Keratinocyte (primary cell): ENCODE measurements at regions not wholly inside any gene's neighbourhood (a gene's known extent, or its start where the extent isn't known, plus 50 kb on each side); places are given as distances from the start of the nearest gene placed in this dataset.

Source experiments
- DNase-seq: peaks from one replicate; pipeline ENCODE4 v3.0.0-alpha.2; 2011; ENCODE audit warnings: low read depth, missing footprints, low spot score
- FAIRE-seq: peaks from 2 replicates; lab custom pipeline; 2011; peaks lifted over from hg19 to GRCh38; lab: Jason Lieb, UNC
- H2AFZ ChIP-seq: 2 replicates; pipeline ENCODE4 v1.6.0; 2012; ENCODE audit warnings: low read length, control low read depth, inconsistent platforms; ENCODE audit not compliant: control insufficient read depth
- H3K27ac ChIP-seq: 2 replicates; pipeline ENCODE4 v1.5.1; 2011; ENCODE audit warnings: low read length; ENCODE audit not compliant: control insufficient read depth, insufficient read depth
- H3K27me3 ChIP-seq: 3 replicates; pipeline ENCODE4 v1.6.0; 2011; ENCODE audit warnings: low read length; ENCODE audit not compliant: control insufficient read depth, insufficient read depth; ENCODE audit errors: extremely low read depth
- H3K36me3 ChIP-seq, 2 experiments: 2 replicates in 1 of 2; 3 replicates in 1 of 2; pipeline ENCODE4 v1.5.1; 2011; ENCODE audit warnings: low read length in 2 of 2, mild to moderate bottlenecking in 1 of 2; ENCODE audit not compliant: control insufficient read depth in 2 of 2, insufficient read depth in 2 of 2; ENCODE audit errors: extremely low read depth in 1 of 2
- H3K4me1 ChIP-seq: 3 replicates; pipeline ENCODE4 v1.5.1; 2011; ENCODE audit warnings: low read length; ENCODE audit not compliant: control insufficient read depth, insufficient read depth; ENCODE audit errors: extremely low read depth
- H3K4me2 ChIP-seq: 3 replicates; pipeline ENCODE4 v1.6.0; 2011; ENCODE audit warnings: low read depth, low read length; ENCODE audit not compliant: control insufficient read depth, insufficient read depth; ENCODE audit errors: extremely low read depth
- H3K4me3 ChIP-seq, 3 experiments: fragments of 200-600 bp in 1 of 3; sonication (generic) in 1 of 3; 2 replicates in 2 of 3; 3 replicates in 1 of 3; pipeline ENCODE4 v1.5.1; 2011 to 2016; ENCODE audit warnings: low read length in 3 of 3, mild to moderate bottlenecking in 3 of 3, control low read depth in 2 of 3, inconsistent platforms in 1 of 3, low read depth in 1 of 3, mixed read lengths in 1 of 3, mixed run types in 1 of 3, moderate library complexity in 1 of 3; ENCODE audit not compliant: control insufficient read depth in 2 of 3, insufficient read depth in 2 of 3; ENCODE audit errors: extremely low read depth in 1 of 3
- H3K79me2 ChIP-seq: 2 replicates; pipeline ENCODE4 v1.6.0; 2012; ENCODE audit warnings: low read length; ENCODE audit not compliant: control insufficient read depth, insufficient read depth
- H3K9ac ChIP-seq: 3 replicates; pipeline ENCODE4 v1.6.0; 2011; ENCODE audit warnings: low read length; ENCODE audit not compliant: control insufficient read depth, insufficient read depth; ENCODE audit errors: extremely low read depth
- H3K9me1 ChIP-seq: 3 replicates; pipeline ENCODE4 v1.6.0; 2011; ENCODE audit warnings: low read length; ENCODE audit not compliant: control insufficient read depth, insufficient read depth; ENCODE audit errors: extremely low read depth
- H3K9me3 ChIP-seq: 2 replicates; pipeline ENCODE4 v1.5.1; 2012; ENCODE audit warnings: low read depth, low read length; ENCODE audit not compliant: control insufficient read depth
- H4K20me1 ChIP-seq: 3 replicates; pipeline ENCODE4 v1.6.0; 2011; ENCODE audit warnings: low read length; ENCODE audit not compliant: control insufficient read depth, insufficient read depth; ENCODE audit errors: extremely low read depth
- CTCF ChIP-seq, 3 experiments: IDR thresholded peaks in 1 of 3; conservative IDR thresholded peaks in 1 of 3; optimal IDR thresholded peaks in 1 of 3; 2 replicates in 2 of 3; 3 replicates in 1 of 3; pipeline versions ENCODE3 to v1.5.1; 2011; ENCODE audit warnings: low read length in 3 of 3, mild to moderate bottlenecking in 3 of 3, moderate library complexity in 2 of 3, control low read depth in 1 of 3, inconsistent platforms in 1 of 3; ENCODE audit not compliant: insufficient read depth in 2 of 3; ENCODE audit errors: extremely low read depth in 1 of 3
- EZH2 ChIP-seq: IDR thresholded peaks from one replicate; pipeline ENCODE4 v1.6.1; 2012; ENCODE audit warnings: inconsistent platforms, mild to moderate bottlenecking, low read length, moderate library complexity
- dilution Hi-C: fragments of 300-500 bp; cut with MboI; formaldehyde crosslinking; loops from one replicate; pipeline ENCODE4 v1.7.0; 2020; ENCODE audit warnings: low sequenced_read_pairs; ENCODE audit not compliant: extremely low pct_ligation_motif_present

GRCh38 chr16:76976101-76976500 is 214.9 kb upstream of the MON1B start:
- Histone ChIP-seq H3K4me2 (no peak overlapping the region), H3K9me1 (no peaks in the 10 kb centered on the region), H3K4me1 (no peaks in the 10 kb centered on the region), H3K27ac (no peak overlapping the region), H3K9ac (no peak overlapping the region), H2AFZ (no peak overlapping the region), H3K9me3 (no peaks in the 10 kb centered on the region), H3K27me3 (no peaks in the 10 kb centered on the region), H4K20me1 (no peaks in the 10 kb centered on the region), H3K79me2 (no peaks in the 10 kb centered on the region), H3K4me3 (no peak overlapping the region), H3K36me3 (no peaks in the 10 kb centered on the region)
- no peak for TF ChIP-seq CTCF (optimal IDR thresholded peaks at IDR 0.05 in 1 of 3, IDR thresholded peaks at IDR 0.05 in 1 of 3, conservative IDR thresholded peaks at IDR 0.05 in 1 of 3; ENCODE audit: extremely low read depth in 1 of 3, insufficient read depth in 2 of 3, low read length in 3 of 3)
- TF ChIP-seq EZH2 = no peak
- dilution Hi-C loops = no loop called here
- FAIRE-seq (no peak), DNase-seq (no peak)

GRCh38 chr16:76976756-76977155 is 214.2 kb upstream of the MON1B start:
- H3K9ac ChIP-seq = no peak overlapping the region
- dilution Hi-C loops = no loop called here
- no peak overlapping the region for H3K4me3 ChIP-seq
- no peaks in the 10 kb centered on the region for H3K9me3 ChIP-seq
- no peak for TF ChIP-seq CTCF (optimal IDR thresholded peaks at IDR 0.05 in 1 of 3, IDR thresholded peaks at IDR 0.05 in 1 of 3, conservative IDR thresholded peaks at IDR 0.05 in 1 of 3; ENCODE audit: extremely low read depth in 1 of 3, insufficient read depth in 2 of 3, low read length in 3 of 3)
- no peak for TF ChIP-seq EZH2
- H3K4me2 ChIP-seq = no peak overlapping the region
- H3K9me1 ChIP-seq = no peaks in the 10 kb centered on the region
- H3K79me2 ChIP-seq = no peaks in the 10 kb centered on the region
- H3K4me1 ChIP-seq = no peaks in the 10 kb centered on the region
- H4K20me1 ChIP-seq = no peaks in the 10 kb centered on the region
- no peaks in the 10 kb centered on the region for H3K36me3 ChIP-seq
- DNase-seq (no peak), FAIRE-seq (no peak)
- H3K27me3 ChIP-seq = no peaks in the 10 kb centered on the region
- H2AFZ ChIP-seq = no peak overlapping the region
- no peak overlapping the region for H3K27ac ChIP-seq
